CD4-positive, alpha-beta T cell (primary cell): ENCODE measurements at regions not wholly inside any gene's neighbourhood (a gene's known extent, or its start where the extent isn't known, plus 50 kb on each side); places are given as distances from the start of the nearest gene placed in this dataset.

Source experiments
- ATAC-seq: fragments of 200-7000 bp; cut with Tn5 transposase; one replicate; pipeline ENCODE4 v1.10.0; 2022; ENCODE audit warnings: mild to moderate bottlenecking; ENCODE audit not compliant: poor library complexity
- CTCF ChIA-PET: fragments of 350-600 bp; sonication (Branson Sonifier 250); formaldehyde crosslinking; loops from one replicate; lab custom pipeline; 2021; ENCODE audit warnings: antibody characterized with exemption, inconsistent platforms; lab: Charles Lee
- POLR2A ChIA-PET: fragments of 350-600 bp; sonication (Branson Sonifier 250); formaldehyde crosslinking; loops from one replicate; lab custom pipeline; 2021; ENCODE audit warnings: antibody characterized with exemption, inconsistent platforms; lab: Charles Lee
- DNase-seq, 14 experiments: peaks; one replicate each; pipeline ENCODE4 v3.0.0-alpha.2; 2013 to 2020; ENCODE audit warnings: mixed read lengths in 2 of 14
- H3K27ac ChIP-seq, 2 donors: one replicate each; pipeline versions ENCODE4 v1.5.1 to v1.7.0; 2013; ENCODE audit warnings: low read length in 2 of 2, low read depth in 1 of 2, mild to moderate bottlenecking in 1 of 2
- H3K27me3 ChIP-seq, 2 experiments: 1 replicate in 1 of 2; 2 replicates in 1 of 2; pipeline versions ENCODE4 v1.6.1 to v1.7.0; 2013; ENCODE audit warnings: low read length in 2 of 2, control low read depth in 1 of 2, mild to moderate bottlenecking in 1 of 2, moderate library complexity in 1 of 2; ENCODE audit not compliant: insufficient read depth in 2 of 2, control insufficient read depth in 1 of 2
- H3K36me3 ChIP-seq: one replicate; pipeline ENCODE4 v1.6.1; 2013; ENCODE audit warnings: low read length, control low read depth; ENCODE audit not compliant: insufficient read depth
- H3K4me1 ChIP-seq: one replicate; pipeline ENCODE4 v1.6.1; 2013; ENCODE audit warnings: low read length, control low read depth; ENCODE audit not compliant: insufficient read depth
- H3K4me3 ChIP-seq: one replicate; pipeline ENCODE4 v1.5.1; 2013; ENCODE audit warnings: mild to moderate bottlenecking, low read length, moderate library complexity
- H3K9me3 ChIP-seq, 2 experiments: 1 replicate in 1 of 2; 2 replicates in 1 of 2; pipeline versions ENCODE4 v1.6.1 to v1.7.0; 2013; ENCODE audit warnings: low read length in 2 of 2, mild to moderate bottlenecking in 2 of 2, control low read depth in 1 of 2, moderate library complexity in 1 of 2; ENCODE audit not compliant: control insufficient read depth in 1 of 2, insufficient read depth in 1 of 2
- H3K27ac Mint-ChIP-seq: one replicate; pipeline ENCODE4 v1.8.0; 2020; ENCODE audit warnings: mixed read lengths
- H3K27me3 Mint-ChIP-seq: one replicate; pipeline ENCODE4 v1.8.0; 2021; ENCODE audit warnings: mixed read lengths
- H3K36me3 Mint-ChIP-seq: one replicate; pipeline ENCODE4 v1.8.0; 2021; ENCODE audit warnings: low read depth, mixed read lengths
- H3K4me1 Mint-ChIP-seq: one replicate; pipeline ENCODE4 v1.8.0; 2021; ENCODE audit warnings: low read depth, mixed read lengths
- H3K4me3 Mint-ChIP-seq: one replicate; pipeline ENCODE4 v1.8.0; 2020; ENCODE audit warnings: mild to moderate bottlenecking, mixed read lengths
- H3K9me3 Mint-ChIP-seq: one replicate; pipeline ENCODE4 v1.8.0; 2020; ENCODE audit warnings: mixed read lengths
- intact Hi-C, 2 experiments: fragments of 100-400 bp; cut with DNase I in 1 of 2; cut with micrococcal nuclease in 1 of 2; formaldehyde crosslinking; loops; one replicate each; pipeline versions ENCODE4 v1.15.1 to v1.9.0; 2023 to 2025; cut with DNase I, micrococcal nuclease
- TF ChIP-seq, protein P1 (sequence below): fragments of 200-600 bp; IDR thresholded peaks from one replicate; pipeline ENCODE4 v1.8.0; 2022; ENCODE audit warnings: antibody characterized with exemption, mild to moderate bottlenecking

- Mint-ChIP-seq H3K36me3 (no peaks in the 10 kb centered on the region), H3K4me1 (no peaks in the 10 kb centered on the region), H3K27me3 (no peaks in the 10 kb centered on the region), H3K9me3 (no peaks in the 10 kb centered on the region), H3K4me3 (no peak overlapping the region), H3K27ac (no peak overlapping the region)
- TF ChIP-seq, protein P1, sequence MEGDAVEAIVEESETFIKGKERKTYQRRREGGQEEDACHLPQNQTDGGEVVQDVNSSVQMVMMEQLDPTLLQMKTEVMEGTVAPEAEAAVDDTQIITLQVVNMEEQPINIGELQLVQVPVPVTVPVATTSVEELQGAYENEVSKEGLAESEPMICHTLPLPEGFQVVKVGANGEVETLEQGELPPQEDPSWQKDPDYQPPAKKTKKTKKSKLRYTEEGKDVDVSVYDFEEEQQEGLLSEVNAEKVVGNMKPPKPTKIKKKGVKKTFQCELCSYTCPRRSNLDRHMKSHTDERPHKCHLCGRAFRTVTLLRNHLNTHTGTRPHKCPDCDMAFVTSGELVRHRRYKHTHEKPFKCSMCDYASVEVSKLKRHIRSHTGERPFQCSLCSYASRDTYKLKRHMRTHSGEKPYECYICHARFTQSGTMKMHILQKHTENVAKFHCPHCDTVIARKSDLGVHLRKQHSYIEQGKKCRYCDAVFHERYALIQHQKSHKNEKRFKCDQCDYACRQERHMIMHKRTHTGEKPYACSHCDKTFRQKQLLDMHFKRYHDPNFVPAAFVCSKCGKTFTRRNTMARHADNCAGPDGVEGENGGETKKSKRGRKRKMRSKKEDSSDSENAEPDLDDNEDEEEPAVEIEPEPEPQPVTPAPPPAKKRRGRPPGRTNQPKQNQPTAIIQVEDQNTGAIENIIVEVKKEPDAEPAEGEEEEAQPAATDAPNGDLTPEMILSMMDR: no peak
- no peaks in the 10 kb centered on the region for H3K36me3 ChIP-seq
- ChIA-PET CTCF (no interaction called here), POLR2A (no interaction called here)
- H3K27me3 ChIP-seq: peaks cover 0 to 4% of the 10 kb centered on the region in 2 experiments
- no peaks in the 10 kb centered on the region for H3K4me1 ChIP-seq
- H3K27ac ChIP-seq: no peak overlapping the region
- intact Hi-C loops: no loop called here
- no peaks in the 10 kb centered on the region for H3K9me3 ChIP-seq
- DNase-seq (no peak), ATAC-seq (no peak)
- no peak overlapping the region for H3K4me3 ChIP-seq
Observed at GRCh38 chr4:81811562-81812293, 340.0 kb upstream of the RASGEF1B start.

DNA sequence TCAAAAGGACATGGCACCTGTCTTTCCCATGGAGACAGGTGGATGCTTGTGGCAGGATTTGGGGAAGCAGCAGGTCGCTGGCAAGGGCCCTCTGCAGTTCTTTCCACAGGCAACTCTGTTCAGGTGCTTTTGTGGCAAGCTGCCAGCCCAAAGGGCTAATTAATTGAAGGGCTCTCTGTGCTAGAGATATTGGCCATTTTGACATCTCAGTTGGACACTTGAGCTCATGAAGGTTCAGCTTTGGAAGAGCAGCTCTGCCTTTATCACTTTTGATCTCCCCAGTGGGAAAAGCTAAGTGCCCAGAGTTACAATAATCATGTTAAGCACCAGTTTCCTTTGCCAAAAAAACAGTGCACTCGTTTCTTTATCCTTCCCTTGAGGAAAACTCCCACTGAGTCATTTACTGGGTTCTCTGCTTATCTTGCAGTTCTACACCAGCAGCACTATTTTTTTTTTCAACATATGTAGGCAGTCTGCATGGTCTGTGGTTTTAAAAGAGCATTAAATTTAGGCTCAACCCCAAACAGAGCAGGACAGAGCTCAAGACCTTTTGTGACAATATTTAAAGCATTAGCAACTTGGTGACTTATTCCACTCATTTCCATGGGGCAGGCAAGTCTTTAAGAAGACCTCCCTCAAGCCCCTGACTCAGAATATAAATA, 336.4 kb upstream of the RASGEF1B start:
- intact Hi-C loops: no loop called here
- Histone ChIP-seq H3K36me3 (no peaks in the 10 kb centered on the region), H3K4me3 (no peak overlapping the region), H3K4me1 (no peaks in the 10 kb centered on the region), H3K27me3 (no peaks in the 10 kb centered on the region), H3K27ac (no peak overlapping the region), H3K9me3 (no peaks in the 10 kb centered on the region)
- TF ChIP-seq, protein P1: no peak
- CTCF ChIA-PET: no interaction called here
- no peak overlapping the region for H3K27ac Mint-ChIP-seq
- no peaks in the 10 kb centered on the region for H3K9me3 Mint-ChIP-seq
- H3K4me3 Mint-ChIP-seq: no peak overlapping the region
- POLR2A ChIA-PET: no interaction called here
- H3K36me3 Mint-ChIP-seq: no peaks in the 10 kb centered on the region
- DNase-seq: no peak
- no peaks in the 10 kb centered on the region for H3K4me1 Mint-ChIP-seq
- no peak for ATAC-seq
- H3K27me3 Mint-ChIP-seq: no peaks in the 10 kb centered on the region

GRCh38 chr4:81807386-81807785, 335.7 kb upstream of the RASGEF1B start:
- Histone ChIP-seq H3K36me3 (no peaks in the 10 kb centered on the region), H3K4me1 (no peaks in the 10 kb centered on the region), H3K27ac (no peak overlapping the region), H3K9me3 (no peaks in the 10 kb centered on the region), H3K4me3 (no peak overlapping the region), H3K27me3 (no peaks in the 10 kb centered on the region)
- no peak overlapping the region for H3K27ac Mint-ChIP-seq
- TF ChIP-seq, protein P1: peak; percentile 4
- intact Hi-C loops: no loop called here
- ChIA-PET POLR2A (no interaction called here), CTCF (interaction anchor here (0.9 kb wide), 1 partner anchor 340 kb away, joined by 3 read pairs; no protein-coding TSS in a partner anchor)
- ATAC-seq (no peak), DNase-seq (no peak)
- no peaks in the 10 kb centered on the region for H3K27me3 Mint-ChIP-seq
- H3K4me1 Mint-ChIP-seq: no peaks in the 10 kb centered on the region
- H3K9me3 Mint-ChIP-seq: no peaks in the 10 kb centered on the region
- H3K4me3 Mint-ChIP-seq: no peak overlapping the region
- no peaks in the 10 kb centered on the region for H3K36me3 Mint-ChIP-seq
